ENCODE measurements at regions not wholly inside any gene's neighbourhood (a gene's known extent, or its start where the extent isn't known, plus 50 kb on each side); places are given as distances from the start of the nearest gene placed in this dataset.

- DNase-seq (ENCODE audit: low read depth) = no peak
Observed at GRCh38 chr7:111676167-111676566, 113.9 kb upstream of the IMMP2L start.

- no peak for DNase-seq (ENCODE audit: low read depth)
Observed at GRCh38 chr7:111672901-111673300, 110.6 kb upstream of the IMMP2L start.

- DNase-seq (ENCODE audit: low read depth) = no peak
Observed at GRCh38 chr7:111671927-111672326, 109.6 kb upstream of the IMMP2L start.

GRCh38 chr7:111668711-111669110 lies 106.4 kb upstream of the IMMP2L start:
- DNase-seq (ENCODE audit: low read depth) = no peak

GRCh38 chr7:111667488-111667887 lies 105.2 kb upstream of the IMMP2L start:
- no peak for DNase-seq (ENCODE audit: low read depth)

GRCh38 chr7:111666260-111666659 lies 104.0 kb upstream of the IMMP2L start:
- no peak for DNase-seq (ENCODE audit: low read depth)

GRCh38 chr7:111663771-111664170 lies 101.5 kb upstream of the IMMP2L start:
- DNase-seq (ENCODE audit: low read depth) = no peak

GRCh38 chr7:111662386-111662785 lies 100.1 kb upstream of the IMMP2L start:
- no peak for DNase-seq (ENCODE audit: low read depth)

- no peak for DNase-seq (ENCODE audit: low read depth)
Observed at GRCh38 chr7:111660478-111660877, 98.2 kb upstream of the IMMP2L start.

- no peak for DNase-seq (ENCODE audit: low read depth)
Observed at GRCh38 chr7:111658546-111658945, 96.3 kb upstream of the IMMP2L start.

GRCh38 chr7:111657018-111657417 lies 94.7 kb upstream of the IMMP2L start:
- DNase-seq (ENCODE audit: low read depth) = no peak

GRCh38 chr7:111654343-111654742 lies 92.1 kb upstream of the IMMP2L start:
- no peak for DNase-seq (ENCODE audit: low read depth)

GRCh38 chr7:111653846-111654245 lies 91.6 kb upstream of the IMMP2L start:
- DNase-seq (ENCODE audit: low read depth) = no peak

GRCh38 chr7:111650456-111650999 lies 88.2 kb upstream of the IMMP2L start:
- DNase-seq (ENCODE audit: low read depth) = peak; percentile 67

GRCh38 chr7:111647881-111648280 lies 85.6 kb upstream of the IMMP2L start:
- no peak for DNase-seq (ENCODE audit: low read depth)

GRCh38 chr7:111644595-111644994 lies 82.3 kb upstream of the IMMP2L start:
- peak; percentile 15 for DNase-seq (ENCODE audit: low read depth)

GRCh38 chr7:111642373-111642772 lies 80.1 kb upstream of the IMMP2L start:
- DNase-seq (ENCODE audit: low read depth) = no peak

- no peak for DNase-seq (ENCODE audit: low read depth)
Observed at GRCh38 chr7:111640416-111640815, 78.1 kb upstream of the IMMP2L start.

GRCh38 chr7:111639934-111640333 lies 77.6 kb upstream of the IMMP2L start:
- peak; percentile 7 for DNase-seq (ENCODE audit: low read depth)

- DNase-seq (ENCODE audit: low read depth) = no peak
Observed at GRCh38 chr7:111638078-111638477, 75.8 kb upstream of the IMMP2L start.

GRCh38 chr7:111633878-111634277 lies 71.6 kb upstream of the IMMP2L start:
- DNase-seq (ENCODE audit: low read depth) = no peak

GRCh38 chr7:111630862-111631261 lies 68.6 kb upstream of the IMMP2L start:
- DNase-seq (ENCODE audit: low read depth) = no peak

- no peak for DNase-seq (ENCODE audit: low read depth)
Observed at GRCh38 chr7:111622084-111622483, 59.8 kb upstream of the IMMP2L start.
